Epithelial cell of prostate (primary cell): ENCODE measurements at regions not wholly inside any gene's neighbourhood (a gene's known extent, or its start where the extent isn't known, plus 50 kb on each side); places are given as distances from the start of the nearest gene placed in this dataset.

ENCODE experiments used
- DNase-seq: peaks from one replicate; pipeline ENCODE4 v3.0.0-alpha.2; 2011; ENCODE audit warnings: low read depth, low spot score
- H3K27ac ChIP-seq: fragments of 450-650 bp; 2 replicates; pipeline ENCODE4 v1.5.1; 2017; ENCODE audit warnings: mild to moderate bottlenecking

GRCh38 chr4:8932884-8933283 is 61.2 kb upstream of the HMX1 start:
- H3K27ac ChIP-seq = no peak overlapping the region
- no peak for DNase-seq

- no peak overlapping the region for H3K27ac ChIP-seq
- no peak for DNase-seq
Measured at GRCh38 chr4:8928074-8928473, 56.4 kb upstream of the HMX1 start.

GRCh38 chr4:8922481-8922880 is 50.8 kb upstream of the HMX1 start:
- DNase-seq = no peak
- no peak overlapping the region for H3K27ac ChIP-seq

GRCh38 chr4:8921465-8921864 is 49.8 kb upstream of the HMX1 start:
- DNase-seq = no peak
- H3K27ac ChIP-seq = no peak overlapping the region
